HUES6 (cell line): ENCODE measurements at regions not wholly inside any gene's neighbourhood (a gene's known extent, or its start where the extent isn't known, plus 50 kb on each side); places are given as distances from the start of the nearest gene placed in this dataset.

Experiments
- H3K27ac ChIP-seq: 2 replicates; pipeline ENCODE4 v1.7.0; 2013; ENCODE audit warnings: low read depth, mild to moderate bottlenecking, low read length, inconsistent platforms
- H3K27me3 ChIP-seq: 2 replicates; pipeline ENCODE4 v1.6.1; 2013; ENCODE audit warnings: low read length; ENCODE audit not compliant: control insufficient read depth, insufficient read depth
- H3K36me3 ChIP-seq: 2 replicates; pipeline ENCODE4 v1.6.1; 2013; ENCODE audit warnings: low read length; ENCODE audit not compliant: control insufficient read depth, insufficient read depth
- H3K4me1 ChIP-seq: 2 replicates; pipeline ENCODE4 v1.6.1; 2013; ENCODE audit warnings: low read length; ENCODE audit not compliant: control insufficient read depth, insufficient read depth
- H3K4me3 ChIP-seq: 2 replicates; pipeline ENCODE4 v1.5.1; 2013; ENCODE audit warnings: low read depth, low read length
- H3K9ac ChIP-seq: one replicate; pipeline ENCODE4 v1.6.1; 2013; ENCODE audit warnings: mild to moderate bottlenecking, low read length
- H3K9me3 ChIP-seq: 2 replicates; pipeline ENCODE4 v1.6.1; 2013; ENCODE audit warnings: low read depth, low read length; ENCODE audit not compliant: control insufficient read depth, insufficient read depth

- no peak overlapping the region for H3K4me3 ChIP-seq
- no peak overlapping the region for H3K9ac ChIP-seq
- peaks cover 24% of the 10 kb centered on the region for H3K9me3 ChIP-seq
- H3K4me1 ChIP-seq: peaks cover 14% of the 10 kb centered on the region
- no peaks in the 10 kb centered on the region for H3K27me3 ChIP-seq
- H3K36me3 ChIP-seq: no peaks in the 10 kb centered on the region
- H3K27ac ChIP-seq: no peak overlapping the region
Measured at GRCh38 chr15:66936109-66936860, 129.1 kb upstream of the SMAD3 start.

DNA sequence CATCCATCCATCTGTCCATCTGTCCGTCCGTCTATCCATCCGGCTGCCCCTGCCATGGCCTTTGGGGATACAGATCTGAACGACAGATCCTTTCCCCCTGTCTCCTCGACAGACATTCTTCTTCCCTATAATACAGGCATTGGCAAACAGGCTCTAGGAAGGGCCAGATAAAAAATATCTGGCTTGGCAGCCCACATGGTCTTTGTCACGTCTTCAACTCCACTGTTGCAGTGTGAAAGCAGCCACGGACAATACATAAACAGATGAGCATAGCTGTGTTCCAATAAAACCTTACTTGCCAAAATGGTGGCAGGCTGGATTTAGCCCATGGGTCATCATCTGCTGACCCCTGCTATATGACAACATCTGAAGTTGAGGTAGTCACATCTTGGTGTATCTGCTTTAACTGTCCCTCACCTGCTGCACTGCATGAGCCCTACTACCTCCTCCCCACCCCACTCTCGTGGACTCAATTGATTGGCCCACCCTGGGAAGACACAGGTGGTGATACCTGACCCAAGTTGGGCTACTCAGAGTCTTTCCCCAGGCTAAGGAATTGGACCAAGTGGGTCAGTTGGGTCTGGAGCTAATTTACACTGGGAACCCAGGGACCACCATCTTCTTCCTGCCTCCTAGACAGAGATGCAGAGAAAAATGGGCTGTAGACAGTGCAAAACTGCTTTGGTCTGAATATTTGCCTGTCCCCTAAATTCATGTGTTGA is 128.4 kb upstream of the SMAD3 start:
- H3K9me3 ChIP-seq: peaks cover 24% of the 10 kb centered on the region
- H3K4me1 ChIP-seq: peaks cover 8% of the 10 kb centered on the region
- no peaks in the 10 kb centered on the region for H3K27me3 ChIP-seq
- no peak overlapping the region for H3K27ac ChIP-seq
- H3K4me3 ChIP-seq: no peak overlapping the region
- no peaks in the 10 kb centered on the region for H3K36me3 ChIP-seq
- H3K9ac ChIP-seq: no peak overlapping the region

- Histone ChIP-seq H3K4me3 (no peak overlapping the region), H3K36me3 (no peaks in the 10 kb centered on the region), H3K9ac (no peak overlapping the region), H3K27me3 (no peaks in the 10 kb centered on the region), H3K9me3 (peaks cover 24% of the 10 kb centered on the region), H3K4me1 (peaks cover 2% of the 10 kb centered on the region; the same call in 1 of the 2 replicates), H3K27ac (no peak overlapping the region)
Measured at GRCh38 chr15:66937588-66937987, 127.8 kb upstream of the SMAD3 start.

DNA sequence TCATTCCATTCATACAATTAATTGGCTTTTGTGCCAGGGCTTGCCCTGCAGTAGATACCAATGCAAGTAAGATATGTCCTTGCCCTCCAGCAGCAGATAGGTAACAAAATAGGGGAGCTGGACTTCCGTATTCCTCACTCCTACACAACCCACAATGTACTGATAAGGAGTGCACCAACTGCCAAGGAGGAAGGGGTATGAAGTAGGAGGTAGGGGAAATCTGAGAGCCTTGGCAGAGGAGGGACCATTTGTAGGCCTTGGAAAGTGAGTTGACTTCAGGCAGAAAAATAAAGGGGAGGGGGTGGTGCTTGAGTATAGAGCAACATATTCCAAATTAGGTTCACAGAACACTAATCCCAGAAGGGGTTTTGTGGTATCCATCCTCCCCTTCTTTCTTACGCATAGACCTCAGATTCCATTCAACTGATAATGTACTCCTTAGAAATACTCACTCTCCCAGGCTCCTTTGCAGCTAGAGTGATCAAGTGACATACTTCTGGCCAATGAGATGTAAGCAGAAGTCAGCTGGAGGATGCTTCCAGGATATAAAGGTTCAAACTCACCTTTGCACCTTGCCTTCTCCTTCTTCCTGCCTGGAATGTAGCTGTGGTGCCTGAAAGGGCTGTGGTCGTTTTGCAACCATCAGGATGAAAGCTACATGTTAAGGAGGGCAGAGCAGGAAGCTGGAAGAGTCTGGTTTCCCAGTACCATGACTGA is 127.1 kb upstream of the SMAD3 start:
- no peak overlapping the region for H3K4me3 ChIP-seq
- H3K27ac ChIP-seq: no peak overlapping the region
- no peaks in the 10 kb centered on the region for H3K27me3 ChIP-seq
- H3K4me1 ChIP-seq: no peaks in the 10 kb centered on the region; the same call in 1 of the 2 replicates
- no peaks in the 10 kb centered on the region for H3K36me3 ChIP-seq
- H3K9ac ChIP-seq: no peak overlapping the region
- H3K9me3 ChIP-seq: peaks cover 18% of the 10 kb centered on the region

DNA sequence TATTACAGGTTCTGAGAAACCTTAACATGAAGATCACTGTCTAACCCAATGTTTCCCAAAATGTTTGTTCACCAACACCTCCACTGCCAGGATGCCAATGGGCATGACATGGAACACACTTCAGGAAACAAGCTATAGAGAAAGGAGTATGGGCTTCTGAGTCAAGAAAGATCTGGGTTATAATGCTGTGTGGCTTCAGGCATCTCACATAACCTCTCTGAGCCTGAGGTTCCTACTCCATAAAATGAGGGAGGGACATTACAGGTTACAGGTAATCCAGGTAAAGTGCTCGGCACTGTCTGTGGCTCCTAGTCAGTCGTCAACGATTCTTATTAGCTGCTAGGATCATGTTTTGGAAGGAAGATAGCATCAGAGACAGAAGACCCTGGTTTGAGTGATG is 126.4 kb upstream of the SMAD3 start:
- Histone ChIP-seq H3K9ac (no peak overlapping the region), H3K4me3 (no peak overlapping the region), H3K4me1 (no peaks in the 10 kb centered on the region; the same call in 1 of the 2 replicates), H3K27ac (no peak overlapping the region), H3K9me3 (peaks cover 11% of the 10 kb centered on the region), H3K36me3 (no peaks in the 10 kb centered on the region), H3K27me3 (no peaks in the 10 kb centered on the region)

GRCh38 chr15:66939451-66940023 is 125.9 kb upstream of the SMAD3 start:
- Histone ChIP-seq H3K4me1 (no peaks in the 10 kb centered on the region; the same call in 1 of the 2 replicates), H3K4me3 (no peak overlapping the region), H3K9ac (no peak overlapping the region), H3K9me3 (peaks cover 5% of the 10 kb centered on the region; the same call in 1 of the 2 replicates), H3K36me3 (no peaks in the 10 kb centered on the region), H3K27ac (no peak overlapping the region), H3K27me3 (no peaks in the 10 kb centered on the region)

DNA sequence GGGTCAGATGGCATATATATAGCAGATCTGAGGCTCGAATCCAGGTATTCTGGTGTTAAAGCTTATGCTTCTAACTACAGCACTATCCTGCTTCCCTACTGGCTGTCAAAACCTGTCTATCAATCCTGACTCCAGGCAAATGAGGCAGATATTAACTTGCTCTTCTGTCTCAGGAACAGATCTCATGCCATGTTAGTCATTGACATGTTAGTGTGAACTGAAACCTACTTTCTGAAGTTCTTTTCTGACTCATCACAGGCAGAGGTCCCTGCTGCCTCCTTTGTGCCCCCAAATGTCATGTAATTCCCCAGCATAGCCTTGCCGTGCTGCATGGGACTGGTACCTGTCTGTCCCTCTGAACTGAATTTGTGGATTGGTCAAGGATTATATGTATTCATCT is 125.0 kb upstream of the SMAD3 start:
- Histone ChIP-seq H3K36me3 (no peaks in the 10 kb centered on the region), H3K4me1 (no peaks in the 10 kb centered on the region; the same call in 1 of the 2 replicates), H3K9ac (no peak overlapping the region), H3K27ac (no peak overlapping the region), H3K4me3 (no peak overlapping the region), H3K9me3 (peaks cover 5% of the 10 kb centered on the region; the same call in 1 of the 2 replicates), H3K27me3 (no peaks in the 10 kb centered on the region)

DNA sequence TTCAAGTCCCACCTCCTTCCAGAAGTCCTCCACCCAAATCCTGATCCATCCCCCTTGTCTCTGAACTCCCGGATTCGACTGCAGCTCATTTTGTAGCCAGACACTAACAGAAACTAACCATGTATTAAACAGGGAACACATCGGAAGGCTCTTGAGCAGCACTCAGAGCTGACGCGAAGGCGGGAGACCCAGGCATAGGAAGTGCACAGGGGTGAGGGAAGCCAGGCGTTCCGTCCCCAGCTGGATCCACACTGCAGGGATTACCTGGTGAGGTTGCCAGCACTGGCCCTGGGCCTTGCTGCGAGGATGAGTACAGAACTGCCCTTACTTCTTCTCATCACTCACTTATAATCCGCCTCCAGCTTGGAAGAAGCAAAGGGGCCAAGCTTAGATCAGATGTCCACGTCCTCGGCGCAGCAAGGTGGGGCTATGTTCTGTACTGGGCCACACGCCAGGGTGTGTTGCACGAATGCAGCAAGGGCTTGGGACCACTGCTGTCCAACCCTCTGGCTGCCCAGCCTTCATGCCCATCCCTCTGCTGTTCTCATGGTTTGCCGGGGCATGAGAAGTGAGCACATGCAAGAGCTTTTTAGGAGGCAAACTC is 124.2 kb upstream of the SMAD3 start:
- H3K4me3 ChIP-seq: no peak overlapping the region
- H3K9ac ChIP-seq: no peak overlapping the region
- H3K27ac ChIP-seq: no peak overlapping the region
- no peaks in the 10 kb centered on the region for H3K36me3 ChIP-seq
- H3K4me1 ChIP-seq: no peaks in the 10 kb centered on the region; the same call in 1 of the 2 replicates
- peaks cover 5% of the 10 kb centered on the region; the same call in 1 of the 2 replicates for H3K9me3 ChIP-seq
- H3K27me3 ChIP-seq: no peaks in the 10 kb centered on the region

DNA sequence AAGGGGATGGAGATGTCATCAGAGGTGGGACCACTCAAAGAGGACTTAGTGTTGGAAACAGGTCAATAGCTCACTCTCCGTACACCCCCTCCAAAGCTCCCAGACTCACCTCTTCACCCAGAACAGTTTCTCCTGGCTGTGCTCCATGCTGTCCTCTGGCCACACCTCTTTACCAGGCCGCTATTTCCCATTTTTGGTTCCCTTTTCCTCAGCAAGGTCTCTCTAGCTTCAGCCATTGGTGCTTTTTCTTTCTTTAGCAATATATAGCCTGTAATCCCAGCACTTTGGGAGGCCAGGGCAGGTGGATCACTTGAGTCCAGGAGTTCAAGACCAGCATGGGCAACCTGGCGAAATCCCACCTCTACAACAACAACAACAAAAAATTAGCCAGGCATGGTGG is 123.6 kb upstream of the SMAD3 start:
- no peaks in the 10 kb centered on the region; the same call in 1 of the 2 replicates for H3K4me1 ChIP-seq
- no peaks in the 10 kb centered on the region for H3K36me3 ChIP-seq
- H3K9ac ChIP-seq: no peak overlapping the region
- H3K27me3 ChIP-seq: no peaks in the 10 kb centered on the region
- peaks cover 5% of the 10 kb centered on the region; the same call in 1 of the 2 replicates for H3K9me3 ChIP-seq
- no peak overlapping the region for H3K4me3 ChIP-seq
- no peak overlapping the region for H3K27ac ChIP-seq

DNA sequence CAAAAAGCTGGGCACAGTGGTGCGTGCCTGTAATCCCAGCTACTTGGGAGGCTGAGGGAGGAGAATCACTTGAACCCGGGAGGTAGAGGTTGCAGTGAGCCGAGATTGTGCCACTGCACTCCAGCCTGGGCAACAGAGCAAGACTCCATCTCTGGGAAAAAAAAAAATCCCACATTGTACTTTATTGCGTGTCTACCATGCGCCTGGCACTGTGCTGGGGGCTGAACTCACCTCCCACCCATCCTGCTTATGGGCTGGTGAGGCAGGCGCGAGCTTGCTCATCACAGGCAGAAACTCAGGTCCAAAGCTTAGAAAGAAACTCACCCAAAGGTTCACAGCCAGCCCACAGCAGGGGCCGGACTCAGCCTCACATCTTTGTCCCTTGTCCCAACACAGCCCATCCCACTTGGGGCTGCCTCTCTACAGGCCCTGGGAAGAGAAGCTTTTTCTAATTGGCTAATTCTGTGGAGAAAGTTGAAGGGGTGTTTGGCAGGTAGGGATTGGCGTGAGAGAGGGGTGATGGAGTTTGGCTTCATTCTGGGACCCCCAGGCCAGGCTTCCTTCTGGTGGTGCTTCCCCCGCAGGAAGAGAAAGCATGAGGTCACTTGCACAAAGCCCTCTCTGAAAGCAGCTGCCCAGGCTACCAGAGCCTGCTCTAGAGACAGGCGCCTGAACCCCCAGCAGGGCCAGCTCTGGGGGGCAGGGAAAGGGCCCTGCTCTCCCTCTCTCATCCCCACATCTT is 122.6 kb upstream of the SMAD3 start:
- Histone ChIP-seq H3K36me3 (no peaks in the 10 kb centered on the region), H3K4me1 (no peaks in the 10 kb centered on the region; the same call in 1 of the 2 replicates), H3K27ac (no peak overlapping the region), H3K9me3 (no peaks in the 10 kb centered on the region), H3K27me3 (no peaks in the 10 kb centered on the region), H3K4me3 (no peak overlapping the region), H3K9ac (no peak overlapping the region)
